Adrenal gland (tissue), 9 donors: ENCODE measurements at regions not wholly inside any gene's neighbourhood (a gene's known extent, or its start where the extent isn't known, plus 50 kb on each side); places are given as distances from the start of the nearest gene placed in this dataset.

Experiments
- DNase-seq, 7 donors: peaks; one replicate each; pipeline ENCODE4 v3.0.0-alpha.2; 2019 to 2020
- H3K27ac ChIP-seq, 5 donors: fragments of 200-600 bp; sonication (generic) in 4 of 5; 1 replicate in 3 of 5; 2 replicates in 2 of 5; pipeline versions ENCODE4 v1.5.1 to v1.8.0; 2016 to 2020; ENCODE audit warnings: mild to moderate bottlenecking in 1 of 5
- H3K27me3 ChIP-seq: fragments of 200-600 bp; 2 replicates; pipeline ENCODE4 v1.8.0; 2021
- H3K36me3 ChIP-seq, 2 donors: fragments of 200-600 bp; replicated peaks in 1 of 2; 1 replicate in 1 of 2; 2 replicates in 1 of 2; pipeline versions ENCODE4 v1.5.1 to v1.8.0; 2018 to 2022
- H3K4me1 ChIP-seq, 2 donors: fragments of 200-600 bp; replicated peaks in 1 of 2; 1 replicate in 1 of 2; 2 replicates in 1 of 2; pipeline versions ENCODE4 v1.5.1 to v1.8.0; 2018 to 2021
- H3K4me3 ChIP-seq, 4 donors: fragments of 200-600 bp; sonication (generic) in 3 of 4; one replicate each; pipeline ENCODE4 v1.5.1; 2016 to 2018
- H3K9me3 ChIP-seq, 3 donors: fragments of 200-600 bp; sonication (generic) in 1 of 3; replicated peaks in 1 of 3; 1 replicate in 2 of 3; 2 replicates in 1 of 3; pipeline versions ENCODE4 v1.5.1 to v1.8.0; 2016 to 2021
- CTCF ChIP-seq, 6 experiments: fragments of 450-650 bp in 4 of 6; fragments of 200-600 bp in 2 of 6; sonication (generic) in 1 of 6; IDR thresholded peaks; 1 replicate in 5 of 6; 2 replicates in 1 of 6; pipeline versions ENCODE4 v1.5.1 to v1.8.0; 2016 to 2021; ENCODE audit warnings: antibody characterized with exemption in 6 of 6, mild to moderate bottlenecking in 2 of 6, moderate library complexity in 1 of 6
- POLR2A ChIP-seq, 2 donors: fragments of 450-650 bp; IDR thresholded peaks; one replicate each; pipeline ENCODE4 v1.6.1; 2017; ENCODE audit warnings: antibody characterized with exemption in 2 of 2, mild to moderate bottlenecking in 2 of 2, moderate library complexity in 1 of 2
- WGBS, 4 donors: extraction: QIAGEN DNeasy Blood & Tissue Kit in 2 of 4; methylation state at CpG; one replicate each; pipeline versions ENCODE4 v1.1.5 to v1.1.7; 2013 to 2017; 5-methylcytosine and 5-hydroxymethylcytosine counted together
- intact Hi-C, 2 donors: fragments of 100-400 bp; cut with DNase I; formaldehyde crosslinking; loops; one replicate each; pipeline versions ENCODE4 v1.14.1 to v1.15.0; 2022 to 2023
- donor health status: healthy with polysubstance abuse.
- donor health status: Bipolar disorder and iron deficiency.
- donor health status: DM: yes; HTN: yes; CAD: no.
- donor health status: DM: no; HTN: no; CAD: no.
- donor health status: DM: no; HTN: no; CAD: no.

GRCh38 chr22:34801221-34801620 is 264.7 kb upstream of the ISX start:
- TF ChIP-seq CTCF (IDR thresholded peaks at IDR 0.05) (no peak), POLR2A (IDR thresholded peaks at IDR 0.05) (no peak)
- Histone ChIP-seq H3K27ac (no peak overlapping the region), H3K9me3 (no peaks in the 10 kb centered on the region), H3K4me1 (no peaks in the 10 kb centered on the region), H3K4me3 (no peak overlapping the region), H3K27me3 (no peaks in the 10 kb centered on the region), H3K36me3 (no peaks in the 10 kb centered on the region)
- no peak for DNase-seq
- intact Hi-C loops = no loop called here
- 82 to 93% (median 92%) methylated on average over 3 to 11 of the region's 11 CpGs for WGBS, 4 donors

GRCh38 chr22:34804091-34804490 is 261.9 kb upstream of the ISX start:
- no peak overlapping the region for H3K4me3 ChIP-seq
- H3K36me3 ChIP-seq = no peaks in the 10 kb centered on the region
- no peak for DNase-seq
- no peaks in the 10 kb centered on the region for H3K27me3 ChIP-seq
- intact Hi-C loops = no loop called here
- no peaks in the 10 kb centered on the region for H3K9me3 ChIP-seq
- no peak overlapping the region for H3K27ac ChIP-seq
- TF ChIP-seq POLR2A (IDR thresholded peaks at IDR 0.05) (no peak), CTCF (IDR thresholded peaks at IDR 0.05) (no peak)
- H3K4me1 ChIP-seq = no peaks in the 10 kb centered on the region
- 57 to 66% (median 65%) methylated on average over 3 of the region's 3 CpGs for WGBS, 4 donors

GRCh38 chr22:34804604-34805003 is 261.4 kb upstream of the ISX start:
- no peak for TF ChIP-seq CTCF (IDR thresholded peaks at IDR 0.05)
- no peak for TF ChIP-seq POLR2A (IDR thresholded peaks at IDR 0.05)
- WGBS, 4 donors = 28 to 65% (median 35%) methylated on average over 2 of the region's 2 CpGs

GRCh38 chr22:34805771-34806170 is 260.2 kb upstream of the ISX start:
- intact Hi-C loops = no loop called here

More at GRCh38 chr22:34804604-34805003, 261.4 kb upstream of the ISX start:
- no peaks in the 10 kb centered on the region for H3K4me1 ChIP-seq
- H3K4me3 ChIP-seq = no peak overlapping the region
- no peaks in the 10 kb centered on the region for H3K36me3 ChIP-seq
- H3K27me3 ChIP-seq = no peaks in the 10 kb centered on the region
- no peak for DNase-seq
- no peak overlapping the region for H3K27ac ChIP-seq
- intact Hi-C loops = no loop called here
- H3K9me3 ChIP-seq = no peaks in the 10 kb centered on the region

More at GRCh38 chr22:34805771-34806170, 260.2 kb upstream of the ISX start:
- Histone ChIP-seq H3K9me3 (no peaks in the 10 kb centered on the region), H3K27me3 (no peaks in the 10 kb centered on the region), H3K4me1 (no peaks in the 10 kb centered on the region), H3K36me3 (no peaks in the 10 kb centered on the region), H3K4me3 (no peak overlapping the region), H3K27ac (no peak overlapping the region)
- DNase-seq = no peak
- TF ChIP-seq POLR2A (IDR thresholded peaks at IDR 0.05) (no peak), CTCF (IDR thresholded peaks at IDR 0.05) (no peak)
- WGBS, 4 donors = 68 to 81% (median 80%) methylated on average over 1 to 3 of the region's 3 CpGs
